ENCODE measurements at regions not wholly inside any gene's neighbourhood (a gene's known extent, or its start where the extent isn't known, plus 50 kb on each side); places are given as distances from the start of the nearest gene placed in this dataset.

DNA sequence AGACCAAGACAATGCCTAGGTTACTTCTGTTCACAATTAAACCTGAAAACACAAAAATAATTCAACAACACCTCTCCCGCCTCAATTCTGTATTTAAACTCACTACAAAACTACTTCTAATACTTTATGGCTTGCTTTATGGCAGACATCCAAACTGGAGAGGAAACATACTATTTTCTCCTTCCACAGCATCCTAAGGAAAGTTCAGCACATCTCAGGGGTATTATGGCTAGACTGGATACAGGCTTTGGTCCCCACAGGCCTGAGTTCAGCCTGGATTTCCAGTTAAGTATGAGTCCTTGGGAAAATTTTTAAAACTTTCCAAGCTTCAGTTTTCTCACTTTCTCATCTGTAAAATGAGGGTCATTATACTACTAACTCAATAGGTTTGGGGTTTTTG lies 480.2 kb downstream of the CAAP1 start:
- H3K14ac ChIP-seq (ENCODE audit: low read length) = no peak overlapping the region
- H3K18ac ChIP-seq (ENCODE audit: low read length) = no peak overlapping the region
- H2AFZ ChIP-seq (ENCODE audit: low read length) = no peak overlapping the region
- no peak overlapping the region for H3K4ac ChIP-seq (ENCODE audit: low read length)
- no peaks in the 10 kb centered on the region for H3K27me3 ChIP-seq (ENCODE audit: control insufficient read depth in 3 of 3, insufficient read depth in 3 of 3, low read depth in 1 of 3, low read length in 3 of 3)
- H3K9ac ChIP-seq (ENCODE audit: low read depth, low read length, poor library complexity) = no peak overlapping the region
- WGBS, 2 donors (ENCODE audit: extremely low coverage in 2 of 2, insufficient read length in 2 of 2, insufficient replicate concordance in 1 of 2) = 100% methylated on average over 1 of the region's 1 CpG; no CpG with 5 or more reads in 1 of the 2 donors
- no peak overlapping the region for H2AK5ac ChIP-seq (ENCODE audit: low read depth, low read length)
- no peak overlapping the region for H3K27ac ChIP-seq (replicated peaks; ENCODE audit: low read length)
- no peak overlapping the region for H4K8ac ChIP-seq (ENCODE audit: low read depth, low read length)
- H3K4me1 ChIP-seq (ENCODE audit: control insufficient read depth in 2 of 2, insufficient read depth in 1 of 2, low read depth in 1 of 2, low read length in 2 of 2) = no peaks in the 10 kb centered on the region
- H3K9me3 ChIP-seq (replicated peaks in 1 of 2; ENCODE audit: control insufficient read depth in 2 of 2, insufficient read depth in 1 of 2, low read depth in 1 of 2, low read length in 2 of 2) = no peaks in the 10 kb centered on the region
- H4K91ac ChIP-seq (ENCODE audit: low read depth, low read length, poor library complexity) = no peak overlapping the region
- no peak overlapping the region for H3K4me2 ChIP-seq (ENCODE audit: insufficient read depth, low read length, poor library complexity, severe bottlenecking)
- no peak overlapping the region for H2BK120ac ChIP-seq (ENCODE audit: low read depth, low read length)
- H2BK15ac ChIP-seq (ENCODE audit: low read length) = no peak overlapping the region
- no peak overlapping the region for H3K4me3 ChIP-seq (ENCODE audit: low read length in 2 of 2)
- H2BK12ac ChIP-seq (ENCODE audit: low read length) = no peak overlapping the region
- no peak overlapping the region for H2BK5ac ChIP-seq (ENCODE audit: low read length)
- H3K23ac ChIP-seq (ENCODE audit: low read depth, low read length, poor library complexity) = no peak overlapping the region
- no peaks in the 10 kb centered on the region for H3K36me3 ChIP-seq (replicated peaks in 1 of 2; ENCODE audit: control insufficient read depth in 2 of 2, insufficient read depth in 2 of 2, low read length in 2 of 2)
- no peak for DNase-seq (ENCODE audit: low spot score)
- no peaks in the 10 kb centered on the region for H3K79me1 ChIP-seq (ENCODE audit: low read depth, low read length)

DNA sequence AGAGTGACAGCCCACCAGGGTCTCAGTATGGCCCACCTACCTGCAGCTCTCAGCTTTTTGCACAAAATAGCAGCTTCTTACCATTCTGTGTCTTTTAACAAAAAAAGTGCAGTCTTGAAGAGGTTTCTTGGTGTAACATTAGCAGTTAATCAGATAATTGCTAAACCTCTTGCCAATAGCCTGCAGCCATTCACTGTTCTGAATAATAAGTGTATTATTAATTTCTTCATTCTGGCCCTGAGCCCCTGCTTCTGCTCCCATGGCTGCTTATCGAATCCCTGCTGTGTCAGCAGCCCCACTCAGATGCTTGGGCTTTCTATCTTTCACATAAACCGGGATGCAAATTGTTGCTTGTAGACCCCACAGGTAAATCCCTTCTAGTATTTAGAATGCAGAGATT lies 485.9 kb downstream of the CAAP1 start:
- H3K36me3 ChIP-seq (replicated peaks in 1 of 2; ENCODE audit: control insufficient read depth in 2 of 2, insufficient read depth in 2 of 2, low read length in 2 of 2) = no peaks in the 10 kb centered on the region
- H3K9ac ChIP-seq (ENCODE audit: low read depth, low read length, poor library complexity) = no peak overlapping the region
- no peaks in the 10 kb centered on the region for H3K79me1 ChIP-seq (ENCODE audit: low read depth, low read length)
- no peak overlapping the region for H4K91ac ChIP-seq (ENCODE audit: low read depth, low read length, poor library complexity)
- H2BK5ac ChIP-seq (ENCODE audit: low read length) = no peak overlapping the region
- H2AFZ ChIP-seq (ENCODE audit: low read length) = no peak overlapping the region
- no CpG with 5 or more reads among the region's 2 CpGs for WGBS, 2 donors (ENCODE audit: extremely low coverage in 2 of 2, insufficient read length in 2 of 2, insufficient replicate concordance in 1 of 2)
- no peak overlapping the region for H4K8ac ChIP-seq (ENCODE audit: low read depth, low read length)
- H3K4me2 ChIP-seq (ENCODE audit: insufficient read depth, low read length, poor library complexity, severe bottlenecking) = no peak overlapping the region
- no peaks in the 10 kb centered on the region for H3K27me3 ChIP-seq (ENCODE audit: control insufficient read depth in 3 of 3, insufficient read depth in 3 of 3, low read depth in 1 of 3, low read length in 3 of 3)
- no peak overlapping the region for H3K27ac ChIP-seq (replicated peaks; ENCODE audit: low read length)
- H3K4ac ChIP-seq (ENCODE audit: low read length) = no peak overlapping the region
- no peak overlapping the region for H2AK5ac ChIP-seq (ENCODE audit: low read depth, low read length)
- DNase-seq (ENCODE audit: low spot score) = no peak
- H3K9me3 ChIP-seq (replicated peaks in 1 of 2; ENCODE audit: control insufficient read depth in 2 of 2, insufficient read depth in 1 of 2, low read depth in 1 of 2, low read length in 2 of 2) = no peaks in the 10 kb centered on the region
- no peak overlapping the region for H3K4me3 ChIP-seq (ENCODE audit: low read length in 2 of 2)
- H3K14ac ChIP-seq (ENCODE audit: low read length) = no peak overlapping the region
- no peak overlapping the region for H2BK12ac ChIP-seq (ENCODE audit: low read length)
- H2BK120ac ChIP-seq (ENCODE audit: low read depth, low read length) = no peak overlapping the region
- no peak overlapping the region for H2BK15ac ChIP-seq (ENCODE audit: low read length)
- peaks cover 0 to 1% of the 10 kb centered on the region in 2 donors for H3K4me1 ChIP-seq (ENCODE audit: control insufficient read depth in 2 of 2, insufficient read depth in 1 of 2, low read depth in 1 of 2, low read length in 2 of 2)
- no peak overlapping the region for H3K23ac ChIP-seq (ENCODE audit: low read depth, low read length, poor library complexity)
- no peak overlapping the region for H3K18ac ChIP-seq (ENCODE audit: low read length)

DNA sequence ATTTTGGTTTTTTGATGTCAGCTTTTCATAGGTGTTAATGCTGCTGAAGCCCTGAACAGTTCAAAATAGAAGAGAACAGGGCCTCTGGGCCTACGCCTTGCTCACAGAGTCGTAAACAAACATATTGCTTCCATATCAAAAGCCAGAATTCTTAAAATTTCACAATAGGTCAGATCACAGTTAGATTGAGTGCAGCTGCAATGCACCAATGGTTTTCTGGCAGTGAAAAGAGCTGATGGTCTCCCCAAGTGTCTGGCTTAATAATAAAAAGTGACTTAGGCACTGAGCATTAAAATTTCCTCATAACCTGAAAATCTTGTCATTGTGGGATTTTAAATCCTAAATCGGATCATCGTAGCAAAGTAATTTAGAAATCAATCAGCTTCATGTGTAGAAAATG lies 493.0 kb downstream of the CAAP1 start:
- H3K4me2 ChIP-seq (ENCODE audit: insufficient read depth, low read length, poor library complexity, severe bottlenecking) = no peak overlapping the region
- H4K91ac ChIP-seq (ENCODE audit: low read depth, low read length, poor library complexity) = no peak overlapping the region
- DNase-seq (ENCODE audit: low spot score) = no peak
- no CpG with 5 or more reads among the region's 4 CpGs for WGBS, 2 donors (ENCODE audit: extremely low coverage in 2 of 2, insufficient read length in 2 of 2, insufficient replicate concordance in 1 of 2)
- H4K8ac ChIP-seq (ENCODE audit: low read depth, low read length) = no peak overlapping the region
- no peak overlapping the region for H2BK5ac ChIP-seq (ENCODE audit: low read length)
- H3K4ac ChIP-seq (ENCODE audit: low read length) = no peak overlapping the region
- no peaks in the 10 kb centered on the region for H3K36me3 ChIP-seq (replicated peaks in 1 of 2; ENCODE audit: control insufficient read depth in 2 of 2, insufficient read depth in 2 of 2, low read length in 2 of 2)
- H2BK120ac ChIP-seq (ENCODE audit: low read depth, low read length) = no peak overlapping the region
- H3K23ac ChIP-seq (ENCODE audit: low read depth, low read length, poor library complexity) = no peak overlapping the region
- no peak overlapping the region for H2AFZ ChIP-seq (ENCODE audit: low read length)
- no peak overlapping the region for H2AK5ac ChIP-seq (ENCODE audit: low read depth, low read length)
- H2BK12ac ChIP-seq (ENCODE audit: low read length) = no peak overlapping the region
- no peak overlapping the region for H3K9ac ChIP-seq (ENCODE audit: low read depth, low read length, poor library complexity)
- H3K18ac ChIP-seq (ENCODE audit: low read length) = no peak overlapping the region
- H3K27me3 ChIP-seq (ENCODE audit: control insufficient read depth in 3 of 3, insufficient read depth in 3 of 3, low read depth in 1 of 3, low read length in 3 of 3) = no peaks in the 10 kb centered on the region
- H3K27ac ChIP-seq (replicated peaks; ENCODE audit: low read length) = no peak overlapping the region
- no peak overlapping the region for H3K14ac ChIP-seq (ENCODE audit: low read length)
- no peaks in the 10 kb centered on the region for H3K79me1 ChIP-seq (ENCODE audit: low read depth, low read length)
- H2BK15ac ChIP-seq (ENCODE audit: low read length) = no peak overlapping the region
- no peaks in the 10 kb centered on the region for H3K4me1 ChIP-seq (ENCODE audit: control insufficient read depth in 2 of 2, insufficient read depth in 1 of 2, low read depth in 1 of 2, low read length in 2 of 2)
- no peaks in the 10 kb centered on the region for H3K9me3 ChIP-seq (replicated peaks in 1 of 2; ENCODE audit: control insufficient read depth in 2 of 2, insufficient read depth in 1 of 2, low read depth in 1 of 2, low read length in 2 of 2)
- H3K4me3 ChIP-seq (ENCODE audit: low read length in 2 of 2) = no peak overlapping the region

GRCh38 chr9:26394025-26394424 lies 498.6 kb downstream of the CAAP1 start:
- Histone ChIP-seq H2BK12ac (ENCODE audit: low read length) (no peak overlapping the region), H4K8ac (ENCODE audit: low read depth, low read length) (no peak overlapping the region), H3K27ac (replicated peaks; ENCODE audit: low read length) (no peak overlapping the region), H2BK15ac (ENCODE audit: low read length) (no peak overlapping the region), H2BK5ac (ENCODE audit: low read length) (no peak overlapping the region), H4K91ac (ENCODE audit: low read depth, low read length, poor library complexity) (no peak overlapping the region), H3K27me3 (ENCODE audit: control insufficient read depth in 3 of 3, insufficient read depth in 3 of 3, low read depth in 1 of 3, low read length in 3 of 3) (no peaks in the 10 kb centered on the region), H2AK5ac (ENCODE audit: low read depth, low read length) (peak overlapping the region; percentile 26), H3K9me3 (replicated peaks in 1 of 2; ENCODE audit: control insufficient read depth in 2 of 2, insufficient read depth in 1 of 2, low read depth in 1 of 2, low read length in 2 of 2) (peaks cover 0 to 2% of the 10 kb centered on the region in 2 donors), H3K9ac (ENCODE audit: low read depth, low read length, poor library complexity) (no peak overlapping the region), H3K23ac (ENCODE audit: low read depth, low read length, poor library complexity) (no peak overlapping the region), H3K4me2 (ENCODE audit: insufficient read depth, low read length, poor library complexity, severe bottlenecking) (no peak overlapping the region), H3K4ac (ENCODE audit: low read length) (no peak overlapping the region), H3K79me1 (ENCODE audit: low read depth, low read length) (no peaks in the 10 kb centered on the region), H3K18ac (ENCODE audit: low read length) (no peak overlapping the region), H3K36me3 (replicated peaks in 1 of 2; ENCODE audit: control insufficient read depth in 2 of 2, insufficient read depth in 2 of 2, low read length in 2 of 2) (peaks cover 0 to 2% of the 10 kb centered on the region in 2 donors), H3K4me1 (ENCODE audit: control insufficient read depth in 2 of 2, insufficient read depth in 1 of 2, low read depth in 1 of 2, low read length in 2 of 2) (no peaks in the 10 kb centered on the region), H3K14ac (ENCODE audit: low read length) (no peak overlapping the region), H2BK120ac (ENCODE audit: low read depth, low read length) (no peak overlapping the region), H2AFZ (ENCODE audit: low read length) (no peak overlapping the region), H3K4me3 (ENCODE audit: low read length in 2 of 2) (no peak overlapping the region)
- no peak for DNase-seq (ENCODE audit: low spot score)
- no CpG with 5 or more reads among the region's 1 CpG for WGBS, 2 donors (ENCODE audit: extremely low coverage in 2 of 2, insufficient read length in 2 of 2, insufficient replicate concordance in 1 of 2)

Measured in neuronal stem cell (in vitro differentiated cells).